ENCODE measurements at regions not wholly inside any gene's neighbourhood (a gene's known extent, or its start where the extent isn't known, plus 50 kb on each side); places are given as distances from the start of the nearest gene placed in this dataset.

DNA sequence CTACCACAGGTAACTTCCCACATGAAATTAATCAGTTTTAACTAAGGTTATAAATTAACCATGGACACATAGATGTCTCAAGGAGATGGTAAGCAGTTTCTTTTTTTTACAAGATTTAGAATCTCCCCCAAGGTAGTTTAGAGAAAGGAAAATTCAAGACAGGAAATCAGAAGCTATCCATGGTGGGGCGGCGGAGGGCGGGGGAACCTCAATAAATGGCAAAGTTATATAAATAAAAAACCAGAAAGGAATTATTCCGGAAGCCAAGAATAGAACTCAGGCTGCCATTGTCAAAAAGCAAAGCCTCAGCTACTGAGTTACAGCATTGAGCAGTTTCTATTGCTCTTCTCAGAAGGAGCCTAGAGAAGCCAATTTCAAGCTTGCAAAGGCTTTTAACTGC, 172.1 kb upstream of the SMAD3 start:
- TF ChIP-seq JUNB (IDR thresholded peaks at IDR 0.05; ENCODE audit: unreplicated experiment) (no peak), NANOG (IDR thresholded peaks at IDR 0.05; ENCODE audit: borderline replicate concordance) (no peak), POLR2AphosphoS5 (IDR thresholded peaks at IDR 0.05; ENCODE audit: low read depth) (no peak), STAT1 (IDR thresholded peaks at IDR 0.05; ENCODE audit: unreplicated experiment) (no peak), EZH2phosphoT487 (IDR thresholded peaks at IDR 0.05; ENCODE audit: unreplicated experiment) (no peak), ZNF114 (CRISPR knock-in tag; IDR thresholded peaks at IDR 0.05) (no peak), ZNF331 (CRISPR knock-in tag; IDR thresholded peaks at IDR 0.05; ENCODE audit: low read depth) (no peak), CREB1 (CRISPR knock-in tag; IDR thresholded peaks at IDR 0.05; ENCODE audit: low read depth) (no peak), EZH2 (IDR thresholded peaks at IDR 0.05; ENCODE audit: low read depth, unreplicated experiment) (no peak)
- TF ChIP-seq, protein P1, sequence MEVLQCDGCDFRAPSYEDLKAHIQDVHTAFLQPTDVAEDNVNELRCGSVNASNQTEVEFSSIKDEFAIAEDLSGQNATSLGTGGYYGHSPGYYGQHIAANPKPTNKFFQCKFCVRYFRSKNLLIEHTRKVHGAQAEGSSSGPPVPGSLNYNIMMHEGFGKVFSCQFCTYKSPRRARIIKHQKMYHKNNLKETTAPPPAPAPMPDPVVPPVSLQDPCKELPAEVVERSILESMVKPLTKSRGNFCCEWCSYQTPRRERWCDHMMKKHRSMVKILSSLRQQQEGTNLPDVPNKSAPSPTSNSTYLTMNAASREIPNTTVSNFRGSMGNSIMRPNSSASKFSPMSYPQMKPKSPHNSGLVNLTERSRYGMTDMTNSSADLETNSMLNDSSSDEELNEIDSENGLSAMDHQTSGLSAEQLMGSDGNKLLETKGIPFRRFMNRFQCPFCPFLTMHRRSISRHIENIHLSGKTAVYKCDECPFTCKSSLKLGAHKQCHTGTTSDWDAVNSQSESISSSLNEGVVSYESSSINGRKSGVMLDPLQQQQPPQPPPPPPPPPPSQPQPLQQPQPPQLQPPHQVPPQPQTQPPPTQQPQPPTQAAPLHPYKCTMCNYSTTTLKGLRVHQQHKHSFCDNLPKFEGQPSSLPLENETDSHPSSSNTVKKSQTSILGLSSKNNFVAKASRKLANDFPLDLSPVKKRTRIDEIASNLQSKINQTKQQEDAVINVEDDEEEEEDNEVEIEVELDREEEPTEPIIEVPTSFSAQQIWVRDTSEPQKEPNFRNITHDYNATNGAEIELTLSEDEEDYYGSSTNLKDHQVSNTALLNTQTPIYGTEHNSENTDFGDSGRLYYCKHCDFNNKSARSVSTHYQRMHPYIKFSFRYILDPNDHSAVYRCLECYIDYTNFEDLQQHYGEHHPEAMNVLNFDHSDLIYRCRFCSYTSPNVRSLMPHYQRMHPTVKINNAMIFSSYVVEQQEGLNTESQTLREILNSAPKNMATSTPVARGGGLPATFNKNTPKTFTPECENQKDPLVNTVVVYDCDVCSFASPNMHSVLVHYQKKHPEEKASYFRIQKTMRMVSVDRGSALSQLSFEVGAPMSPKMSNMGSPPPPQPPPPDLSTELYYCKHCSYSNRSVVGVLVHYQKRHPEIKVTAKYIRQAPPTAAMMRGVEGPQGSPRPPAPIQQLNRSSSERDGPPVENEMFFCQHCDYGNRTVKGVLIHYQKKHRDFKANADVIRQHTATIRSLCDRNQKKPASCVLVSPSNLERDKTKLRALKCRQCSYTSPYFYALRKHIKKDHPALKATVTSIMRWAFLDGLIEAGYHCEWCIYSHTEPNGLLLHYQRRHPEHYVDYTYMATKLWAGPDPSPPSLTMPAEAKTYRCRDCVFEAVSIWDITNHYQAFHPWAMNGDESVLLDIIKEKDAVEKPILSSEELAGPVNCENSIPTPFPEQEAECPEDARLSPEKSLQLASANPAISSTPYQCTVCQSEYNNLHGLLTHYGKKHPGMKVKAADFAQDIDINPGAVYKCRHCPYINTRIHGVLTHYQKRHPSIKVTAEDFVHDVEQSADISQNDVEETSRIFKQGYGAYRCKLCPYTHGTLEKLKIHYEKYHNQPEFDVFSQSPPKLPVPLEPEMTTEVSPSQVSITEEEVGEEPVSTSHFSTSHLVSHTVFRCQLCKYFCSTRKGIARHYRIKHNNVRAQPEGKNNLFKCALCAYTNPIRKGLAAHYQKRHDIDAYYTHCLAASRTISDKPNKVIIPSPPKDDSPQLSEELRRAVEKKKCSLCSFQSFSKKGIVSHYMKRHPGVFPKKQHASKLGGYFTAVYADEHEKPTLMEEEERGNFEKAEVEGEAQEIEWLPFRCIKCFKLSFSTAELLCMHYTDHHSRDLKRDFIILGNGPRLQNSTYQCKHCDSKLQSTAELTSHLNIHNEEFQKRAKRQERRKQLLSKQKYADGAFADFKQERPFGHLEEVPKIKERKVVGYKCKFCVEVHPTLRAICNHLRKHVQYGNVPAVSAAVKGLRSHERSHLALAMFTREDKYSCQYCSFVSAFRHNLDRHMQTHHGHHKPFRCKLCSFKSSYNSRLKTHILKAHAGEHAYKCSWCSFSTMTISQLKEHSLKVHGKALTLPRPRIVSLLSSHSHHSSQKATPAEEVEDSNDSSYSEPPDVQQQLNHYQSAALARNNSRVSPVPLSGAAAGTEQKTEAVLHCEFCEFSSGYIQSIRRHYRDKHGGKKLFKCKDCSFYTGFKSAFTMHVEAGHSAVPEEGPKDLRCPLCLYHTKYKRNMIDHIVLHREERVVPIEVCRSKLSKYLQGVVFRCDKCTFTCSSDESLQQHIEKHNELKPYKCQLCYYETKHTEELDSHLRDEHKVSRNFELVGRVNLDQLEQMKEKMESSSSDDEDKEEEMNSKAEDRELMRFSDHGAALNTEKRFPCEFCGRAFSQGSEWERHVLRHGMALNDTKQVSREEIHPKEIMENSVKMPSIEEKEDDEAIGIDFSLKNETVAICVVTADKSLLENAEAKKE (CRISPR knock-in tag; IDR thresholded peaks at IDR 0.05): no peak
- TF ChIP-seq, protein P2, sequence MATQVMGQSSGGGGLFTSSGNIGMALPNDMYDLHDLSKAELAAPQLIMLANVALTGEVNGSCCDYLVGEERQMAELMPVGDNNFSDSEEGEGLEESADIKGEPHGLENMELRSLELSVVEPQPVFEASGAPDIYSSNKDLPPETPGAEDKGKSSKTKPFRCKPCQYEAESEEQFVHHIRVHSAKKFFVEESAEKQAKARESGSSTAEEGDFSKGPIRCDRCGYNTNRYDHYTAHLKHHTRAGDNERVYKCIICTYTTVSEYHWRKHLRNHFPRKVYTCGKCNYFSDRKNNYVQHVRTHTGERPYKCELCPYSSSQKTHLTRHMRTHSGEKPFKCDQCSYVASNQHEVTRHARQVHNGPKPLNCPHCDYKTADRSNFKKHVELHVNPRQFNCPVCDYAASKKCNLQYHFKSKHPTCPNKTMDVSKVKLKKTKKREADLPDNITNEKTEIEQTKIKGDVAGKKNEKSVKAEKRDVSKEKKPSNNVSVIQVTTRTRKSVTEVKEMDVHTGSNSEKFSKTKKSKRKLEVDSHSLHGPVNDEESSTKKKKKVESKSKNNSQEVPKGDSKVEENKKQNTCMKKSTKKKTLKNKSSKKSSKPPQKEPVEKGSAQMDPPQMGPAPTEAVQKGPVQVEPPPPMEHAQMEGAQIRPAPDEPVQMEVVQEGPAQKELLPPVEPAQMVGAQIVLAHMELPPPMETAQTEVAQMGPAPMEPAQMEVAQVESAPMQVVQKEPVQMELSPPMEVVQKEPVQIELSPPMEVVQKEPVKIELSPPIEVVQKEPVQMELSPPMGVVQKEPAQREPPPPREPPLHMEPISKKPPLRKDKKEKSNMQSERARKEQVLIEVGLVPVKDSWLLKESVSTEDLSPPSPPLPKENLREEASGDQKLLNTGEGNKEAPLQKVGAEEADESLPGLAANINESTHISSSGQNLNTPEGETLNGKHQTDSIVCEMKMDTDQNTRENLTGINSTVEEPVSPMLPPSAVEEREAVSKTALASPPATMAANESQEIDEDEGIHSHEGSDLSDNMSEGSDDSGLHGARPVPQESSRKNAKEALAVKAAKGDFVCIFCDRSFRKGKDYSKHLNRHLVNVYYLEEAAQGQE (IDR thresholded peaks at IDR 0.05; ENCODE audit: unreplicated experiment): no peak
- TF ChIP-seq, protein P3, sequence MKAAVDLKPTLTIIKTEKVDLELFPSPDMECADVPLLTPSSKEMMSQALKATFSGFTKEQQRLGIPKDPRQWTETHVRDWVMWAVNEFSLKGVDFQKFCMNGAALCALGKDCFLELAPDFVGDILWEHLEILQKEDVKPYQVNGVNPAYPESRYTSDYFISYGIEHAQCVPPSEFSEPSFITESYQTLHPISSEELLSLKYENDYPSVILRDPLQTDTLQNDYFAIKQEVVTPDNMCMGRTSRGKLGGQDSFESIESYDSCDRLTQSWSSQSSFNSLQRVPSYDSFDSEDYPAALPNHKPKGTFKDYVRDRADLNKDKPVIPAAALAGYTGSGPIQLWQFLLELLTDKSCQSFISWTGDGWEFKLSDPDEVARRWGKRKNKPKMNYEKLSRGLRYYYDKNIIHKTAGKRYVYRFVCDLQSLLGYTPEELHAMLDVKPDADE (IDR thresholded peaks at IDR 0.05): no peak
- TF ChIP-seq, protein P4, sequence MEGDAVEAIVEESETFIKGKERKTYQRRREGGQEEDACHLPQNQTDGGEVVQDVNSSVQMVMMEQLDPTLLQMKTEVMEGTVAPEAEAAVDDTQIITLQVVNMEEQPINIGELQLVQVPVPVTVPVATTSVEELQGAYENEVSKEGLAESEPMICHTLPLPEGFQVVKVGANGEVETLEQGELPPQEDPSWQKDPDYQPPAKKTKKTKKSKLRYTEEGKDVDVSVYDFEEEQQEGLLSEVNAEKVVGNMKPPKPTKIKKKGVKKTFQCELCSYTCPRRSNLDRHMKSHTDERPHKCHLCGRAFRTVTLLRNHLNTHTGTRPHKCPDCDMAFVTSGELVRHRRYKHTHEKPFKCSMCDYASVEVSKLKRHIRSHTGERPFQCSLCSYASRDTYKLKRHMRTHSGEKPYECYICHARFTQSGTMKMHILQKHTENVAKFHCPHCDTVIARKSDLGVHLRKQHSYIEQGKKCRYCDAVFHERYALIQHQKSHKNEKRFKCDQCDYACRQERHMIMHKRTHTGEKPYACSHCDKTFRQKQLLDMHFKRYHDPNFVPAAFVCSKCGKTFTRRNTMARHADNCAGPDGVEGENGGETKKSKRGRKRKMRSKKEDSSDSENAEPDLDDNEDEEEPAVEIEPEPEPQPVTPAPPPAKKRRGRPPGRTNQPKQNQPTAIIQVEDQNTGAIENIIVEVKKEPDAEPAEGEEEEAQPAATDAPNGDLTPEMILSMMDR (conservative IDR thresholded peaks at IDR 0.05; ENCODE audit: low read depth in 2 of 2): no peak

More for the DNA sequence above, 172.1 kb upstream of the SMAD3 start:
- Mint-ChIP-seq H3K36me3 (ENCODE audit: low read depth) (no peaks in the 10 kb centered on the region), H3K27me3 (ENCODE audit: insufficient read depth, low read depth, poor library complexity) (no peaks in the 10 kb centered on the region), H3K27ac (no peak overlapping the region), H3K9me3 (peaks cover 26% of the 10 kb centered on the region; the same call in 2 of the 3 replicates), H3K4me1 (peaks cover 10% of the 10 kb centered on the region), H3K4me3 (no peak overlapping the region)
- peak overlapping the region; percentile 76; the same call in 1 of the 2 replicates for H2AFZ ChIP-seq
- DNase-seq (ENCODE audit: low spot score): no peak
- H4K20me1 ChIP-seq (replicated peaks; ENCODE audit: insufficient read depth): no peaks in the 10 kb centered on the region
- peaks cover 6% of the 10 kb centered on the region; the same call in 1 of the 2 replicates for H3K9me2 ChIP-seq (ENCODE audit: insufficient read depth)
- no peak overlapping the region for H3K4me3 ChIP-seq
- no peak overlapping the region for H3K4me2 ChIP-seq
- H3K27me3 ChIP-seq (ENCODE audit: insufficient read depth): no peaks in the 10 kb centered on the region
- no peaks in the 10 kb centered on the region for H3K4me1 ChIP-seq (ENCODE audit: insufficient read depth)
- H3K27ac ChIP-seq (ENCODE audit: low read depth): no peak overlapping the region
- ATAC-seq: no peak
- H3K79me2 ChIP-seq (replicated peaks; ENCODE audit: insufficient read depth): no peaks in the 10 kb centered on the region
- H3F3A ChIP-seq (replicated peaks; ENCODE audit: low read depth): no peaks in the 10 kb centered on the region
- H3K36me3 ChIP-seq (ENCODE audit: insufficient read depth): no peaks in the 10 kb centered on the region; the same call in 1 of the 2 replicates

Data from GM23338 (cell line).